ENCODE measurements at regions not wholly inside any gene's neighbourhood (a gene's known extent, or its start where the extent isn't known, plus 50 kb on each side); places are given as distances from the start of the nearest gene placed in this dataset.

- WGBS, 5 donors, result 70 to 85% (median 80%) methylated on average over 6 of the region's 6 CpGs
- Histone ChIP-seq H3K27ac (no peak overlapping the region), H3K4me3 (no peak overlapping the region), H3K27me3 (no peaks in the 10 kb centered on the region), H3K9me3 (no peaks in the 10 kb centered on the region), H3K36me3 (peaks cover 0 to 9% (median 4%) of the 10 kb centered on the region in 4 donors), H3K4me1 (peaks cover 21 to 47% (median 32%) of the 10 kb centered on the region in 4 donors)
- TF ChIP-seq CTCF (IDR thresholded peaks at IDR 0.05) (no peak), POLR2A (IDR thresholded peaks at IDR 0.05) (no peak), POLR2AphosphoS5 (IDR thresholded peaks at IDR 0.05) (no peak), EP300 (IDR thresholded peaks at IDR 0.05) (no peak)
- DNase-seq, result no peak
- intact Hi-C loops (cut with DNase I; ENCODE audit: low total_unique reads), result no loop called here
Measured at GRCh38 chr19:7413629-7414028, 64.9 kb downstream of the ARHGEF18 start.

GRCh38 chr19:7415163-7415856 lies 66.6 kb downstream of the ARHGEF18 start:
- peak overlapping the region; percentile 28 to 68 (median 58) for H3K27ac ChIP-seq
- no peak overlapping the region for H3K4me3 ChIP-seq
- DNase-seq, result peak; percentile 62 to 81
- TF ChIP-seq POLR2AphosphoS5 (IDR thresholded peaks at IDR 0.05) (no peak), CTCF (IDR thresholded peaks at IDR 0.05) (no peak), EP300 (IDR thresholded peaks at IDR 0.05) (no peak), POLR2A (IDR thresholded peaks at IDR 0.05) (no peak)
- WGBS, 5 donors, result 48 to 58% (median 51%) methylated on average over 20 to 22 of the region's 22 CpGs
- peaks cover 24 to 51% (median 38%) of the 10 kb centered on the region in 4 donors for H3K4me1 ChIP-seq
- no peaks in the 10 kb centered on the region for H3K9me3 ChIP-seq
- no peaks in the 10 kb centered on the region for H3K27me3 ChIP-seq
- intact Hi-C loops (cut with DNase I; ENCODE audit: low total_unique reads), result no loop called here
- peaks cover 0 to 12% (median 8%) of the 10 kb centered on the region in 4 donors for H3K36me3 ChIP-seq

GRCh38 chr19:7415857-7416371 lies 67.2 kb downstream of the ARHGEF18 start:
- Histone ChIP-seq H3K36me3 (peaks cover 0 to 15% (median 9%) of the 10 kb centered on the region in 4 donors), H3K9me3 (no peaks in the 10 kb centered on the region), H3K4me1 (peaks cover 24 to 52% (median 38%) of the 10 kb centered on the region in 4 donors), H3K27ac (peak overlapping the region; percentile 50 to 68 (median 58)), H3K4me3 (no peak overlapping the region), H3K27me3 (no peaks in the 10 kb centered on the region)
- TF ChIP-seq EP300 (IDR thresholded peaks at IDR 0.05), result no peak
- TF ChIP-seq POLR2AphosphoS5 (IDR thresholded peaks at IDR 0.05), result no peak
- no peak for TF ChIP-seq CTCF (IDR thresholded peaks at IDR 0.05)
- no peak for TF ChIP-seq POLR2A (IDR thresholded peaks at IDR 0.05)
- intact Hi-C loops (cut with DNase I; ENCODE audit: low total_unique reads), result no loop called here
- no peak for DNase-seq
- WGBS, 5 donors, result 50 to 69% (median 51%) methylated on average over 11 of the region's 11 CpGs

- intact Hi-C loops (cut with DNase I; ENCODE audit: low total_unique reads), result no loop called here
- peak in 1 of 2 donors; percentile 33 for DNase-seq
- Histone ChIP-seq H3K27ac (peak overlapping the region in 3 of 5 donors; percentile 19 to 38 (median 29)), H3K36me3 (peaks cover 0 to 26% (median 18%) of the 10 kb centered on the region in 4 donors), H3K27me3 (no peaks in the 10 kb centered on the region), H3K9me3 (no peaks in the 10 kb centered on the region), H3K4me1 (peaks cover 24 to 63% (median 41%) of the 10 kb centered on the region in 4 donors), H3K4me3 (no peak overlapping the region)
- 60 to 72% (median 63%) methylated on average over 9 of the region's 9 CpGs for WGBS, 5 donors
- no peak for TF ChIP-seq CTCF (IDR thresholded peaks at IDR 0.05)
- no peak for TF ChIP-seq POLR2A (IDR thresholded peaks at IDR 0.05)
- TF ChIP-seq POLR2AphosphoS5 (IDR thresholded peaks at IDR 0.05), result no peak
- no peak for TF ChIP-seq EP300 (IDR thresholded peaks at IDR 0.05)
Measured at GRCh38 chr19:7417671-7418324, 69.1 kb downstream of the ARHGEF18 start.

Data from stomach (tissue), 8 donors.